K562 (cell line): ENCODE measurements at regions not wholly inside any gene's neighbourhood (a gene's known extent, or its start where the extent isn't known, plus 50 kb on each side); places are given as distances from the start of the nearest gene placed in this dataset.

Experiments used
- ATAC-seq: fragments of 200-7000 bp; cut with Tn5 transposase; 3 replicates; pipeline ENCODE4 v1.9.1; 2020; ENCODE audit warnings: moderate library complexity
- BruUV-seq: library from RNA; stranded (reverse); fragments of 400-500 nt; replicated peaks from 2 replicates; lab custom pipeline; 2021; lab: Mats Ljungman, UMichigan
- CTCF ChIA-PET: fragments of 300-600 bp; formaldehyde crosslinking; extraction: SDS; loops from one replicate; lab custom pipeline; 2021; ENCODE audit warnings: low intra/inter-chr PET ratio; lab: Yijun Ruan, JAX
- POLR2A ChIA-PET: fragments of 300-600, 350-650 bp; sonication (Branson Sonifier 250); formaldehyde crosslinking; extraction: SDS; loops from one replicate; lab custom pipeline; 2021; ENCODE audit warnings: antibody characterized with exemption, inconsistent platforms; lab: Yijun Ruan, JAX
- DNase-seq, 4 experiments: peaks; one replicate each; pipeline versions ENCODE4 v3.0.0 to v3.0.0-alpha.2; 2011 to 2018; ENCODE audit warnings: low spot score in 3 of 4, mixed read lengths in 3 of 4; ENCODE audit errors: extremely low read depth in 1 of 4
- FAIRE-seq: peaks from 2 replicates; lab custom pipeline; 2011; peaks lifted over from hg19 to GRCh38; lab: Jason Lieb, UNC
- H2AFZ ChIP-seq: 2 replicates; pipeline ENCODE4 v1.6.0; 2011; ENCODE audit warnings: low read depth, low read length, control low read depth, inconsistent platforms
- H3K27ac ChIP-seq: fragments of 200-600 bp; 3 replicates; pipeline ENCODE4 v1.8.0; 2011; ENCODE audit warnings: low read depth, mild to moderate bottlenecking, control low read depth, inconsistent platforms, low read length, moderate library complexity, mixed read lengths; ENCODE audit errors: extremely low read depth
- H3K27me3 ChIP-seq, 2 experiments: fragments of 300-600 bp in 1 of 2; 2 replicates in 1 of 2; 3 replicates in 1 of 2; pipeline versions ENCODE4 v1.6.0 to v1.8.0; 2011; ENCODE audit warnings: inconsistent platforms in 2 of 2, low read length in 2 of 2, mild to moderate bottlenecking in 1 of 2, mixed read lengths in 1 of 2, moderate library complexity in 1 of 2; ENCODE audit not compliant: control insufficient read depth in 2 of 2, insufficient read depth in 2 of 2
- H3K36me3 ChIP-seq: fragments of 300-600 bp; 3 replicates; pipeline ENCODE4 v1.8.0; 2011; ENCODE audit warnings: mild to moderate bottlenecking, low read length, inconsistent platforms; ENCODE audit not compliant: control insufficient read depth, insufficient read depth
- H3K4me1 ChIP-seq, 2 experiments: fragments of 200-600 bp in 1 of 2; replicated peaks in 1 of 2; 2 replicates in 1 of 2; 3 replicates in 1 of 2; pipeline versions ENCODE4 v1.5.1 to v1.8.0; 2011; ENCODE audit warnings: inconsistent platforms in 2 of 2, low read length in 2 of 2, mild to moderate bottlenecking in 1 of 2, mixed read lengths in 1 of 2, moderate library complexity in 1 of 2; ENCODE audit not compliant: control insufficient read depth in 2 of 2, insufficient read depth in 2 of 2
- H3K4me2 ChIP-seq: 2 replicates; pipeline ENCODE4 v1.6.1; 2011; ENCODE audit warnings: low read length, control low read depth, inconsistent platforms, mixed read lengths; ENCODE audit not compliant: insufficient read depth
- H3K4me3 ChIP-seq: fragments of 200-600 bp; sonication (generic), shearing (Covaris generic); 2 replicates; pipeline ENCODE4 v1.5.1; 2016; ENCODE audit warnings: control low read depth, inconsistent platforms
- H3K79me2 ChIP-seq: fragments of 200-600 bp; 3 replicates; pipeline ENCODE4 v1.8.0; 2011; ENCODE audit warnings: low read length, inconsistent platforms; ENCODE audit not compliant: control insufficient read depth, insufficient read depth
- H3K9ac ChIP-seq, 2 experiments: 2 replicates each; pipeline versions ENCODE4 v1.6.0 to v1.6.1; 2011; ENCODE audit warnings: low read depth in 2 of 2, low read length in 2 of 2, control low read depth in 1 of 2, inconsistent platforms in 1 of 2, mild to moderate bottlenecking in 1 of 2, mixed read lengths in 1 of 2; ENCODE audit not compliant: insufficient read depth in 1 of 2
- H3K9me1 ChIP-seq: one replicate; pipeline ENCODE4 v1.6.0; 2011; ENCODE audit warnings: inconsistent platforms, mild to moderate bottlenecking, low read length, moderate library complexity; ENCODE audit not compliant: control insufficient read depth, insufficient read depth
- H3K9me3 ChIP-seq: replicated peaks from 2 replicates; pipeline ENCODE4 v1.5.1; 2011; ENCODE audit warnings: low read depth, low read length, inconsistent platforms; ENCODE audit not compliant: control insufficient read depth, insufficient read depth
- H4K20me1 ChIP-seq: replicated peaks from 2 replicates; pipeline ENCODE4 v1.6.1; 2011; ENCODE audit warnings: low read length, inconsistent platforms, mixed read lengths; ENCODE audit not compliant: control insufficient read depth, insufficient read depth
- CSDE1 ChIP-seq, 2 experiments: fragments of 450-650 bp; IDR thresholded peaks; 2 replicates each; pipeline ENCODE4 v1.6.1; 2016; ENCODE audit warnings: mild to moderate bottlenecking in 1 of 2
- WGBS: fragments of 100-300 bp; shearing (Covaris generic); methylation state at CpG from one replicate; pipeline ENCODE4 v1.1.6; 2016; ENCODE audit warnings: low coverage, mixed read lengths; ENCODE audit not compliant: insufficient coverage; ENCODE audit errors: missing lambda C conversion rate; 5-methylcytosine and 5-hydroxymethylcytosine counted together
- in situ Hi-C: fragments of 300-500 bp; cut with MboI; formaldehyde crosslinking; loops from 4 replicates; pipeline ENCODE4 v1.15.0; 2018; ENCODE audit warnings: inconsistent platforms, mixed read lengths
- intact Hi-C: fragments of 100-400 bp; cut with micrococcal nuclease; formaldehyde crosslinking; loops from 2 replicates; pipeline ENCODE4 v1.14.2; 2022
- TF ChIP-seq, protein P1 (sequence below): fragments of 200-800 bp; sonication (Bioruptor generic); IDR thresholded peaks from 2 replicates; pipeline ENCODE4 v1.6.1; 2016; ENCODE audit warnings: missing genetic modification characterization, missing compliant biosample characterization

- in situ Hi-C loops: no loop called here
- intact Hi-C loops: no loop called here
- Histone ChIP-seq H3K9me1 (no peaks in the 10 kb centered on the region), H3K27me3 (no peaks in the 10 kb centered on the region), H3K27ac (no peak overlapping the region), H3K9ac (no peak overlapping the region), H4K20me1 (no peaks in the 10 kb centered on the region), H3K4me1 (no peaks in the 10 kb centered on the region), H2AFZ (no peak overlapping the region), H3K36me3 (no peaks in the 10 kb centered on the region), H3K9me3 (peaks cover 1% of the 10 kb centered on the region), H3K79me2 (no peaks in the 10 kb centered on the region), H3K4me3 (no peak overlapping the region), H3K4me2 (no peak overlapping the region)
- DNase-seq (no peak), FAIRE-seq (no peak), ATAC-seq (no peak)
- ChIA-PET CTCF (no interaction called here), POLR2A (no interaction called here)
- 0% methylated on average over 2 of the region's 2 CpGs for WGBS
- no TSS peak for BruUV-seq
- TF ChIP-seq, protein P1, sequence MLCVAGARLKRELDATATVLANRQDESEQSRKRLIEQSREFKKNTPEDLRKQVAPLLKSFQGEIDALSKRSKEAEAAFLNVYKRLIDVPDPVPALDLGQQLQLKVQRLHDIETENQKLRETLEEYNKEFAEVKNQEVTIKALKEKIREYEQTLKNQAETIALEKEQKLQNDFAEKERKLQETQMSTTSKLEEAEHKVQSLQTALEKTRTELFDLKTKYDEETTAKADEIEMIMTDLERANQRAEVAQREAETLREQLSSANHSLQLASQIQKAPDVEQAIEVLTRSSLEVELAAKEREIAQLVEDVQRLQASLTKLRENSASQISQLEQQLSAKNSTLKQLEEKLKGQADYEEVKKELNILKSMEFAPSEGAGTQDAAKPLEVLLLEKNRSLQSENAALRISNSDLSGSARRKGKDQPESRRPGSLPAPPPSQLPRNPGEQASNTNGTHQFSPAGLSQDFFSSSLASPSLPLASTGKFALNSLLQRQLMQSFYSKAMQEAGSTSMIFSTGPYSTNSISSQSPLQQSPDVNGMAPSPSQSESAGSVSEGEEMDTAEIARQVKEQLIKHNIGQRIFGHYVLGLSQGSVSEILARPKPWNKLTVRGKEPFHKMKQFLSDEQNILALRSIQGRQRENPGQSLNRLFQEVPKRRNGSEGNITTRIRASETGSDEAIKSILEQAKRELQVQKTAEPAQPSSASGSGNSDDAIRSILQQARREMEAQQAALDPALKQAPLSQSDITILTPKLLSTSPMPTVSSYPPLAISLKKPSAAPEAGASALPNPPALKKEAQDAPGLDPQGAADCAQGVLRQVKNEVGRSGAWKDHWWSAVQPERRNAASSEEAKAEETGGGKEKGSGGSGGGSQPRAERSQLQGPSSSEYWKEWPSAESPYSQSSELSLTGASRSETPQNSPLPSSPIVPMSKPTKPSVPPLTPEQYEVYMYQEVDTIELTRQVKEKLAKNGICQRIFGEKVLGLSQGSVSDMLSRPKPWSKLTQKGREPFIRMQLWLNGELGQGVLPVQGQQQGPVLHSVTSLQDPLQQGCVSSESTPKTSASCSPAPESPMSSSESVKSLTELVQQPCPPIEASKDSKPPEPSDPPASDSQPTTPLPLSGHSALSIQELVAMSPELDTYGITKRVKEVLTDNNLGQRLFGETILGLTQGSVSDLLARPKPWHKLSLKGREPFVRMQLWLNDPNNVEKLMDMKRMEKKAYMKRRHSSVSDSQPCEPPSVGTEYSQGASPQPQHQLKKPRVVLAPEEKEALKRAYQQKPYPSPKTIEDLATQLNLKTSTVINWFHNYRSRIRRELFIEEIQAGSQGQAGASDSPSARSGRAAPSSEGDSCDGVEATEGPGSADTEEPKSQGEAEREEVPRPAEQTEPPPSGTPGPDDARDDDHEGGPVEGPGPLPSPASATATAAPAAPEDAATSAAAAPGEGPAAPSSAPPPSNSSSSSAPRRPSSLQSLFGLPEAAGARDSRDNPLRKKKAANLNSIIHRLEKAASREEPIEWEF (CRISPR knock-in tag): no peak
- TF ChIP-seq CSDE1 (IDR thresholded peaks at IDR 0.05): no peak
Measured at GRCh38 chr5:92879806-92880543, 701.0 kb downstream of the NR2F1-AS1 start.
